ENCODE measurements at regions not wholly inside any gene's neighbourhood (a gene's known extent, or its start where the extent isn't known, plus 50 kb on each side); places are given as distances from the start of the nearest gene placed in this dataset.
"Not testable (repeated sequence)": the region's sequence is repeated elsewhere in the genome, so short reads cannot be mapped to it uniquely, and the experiment has no call there.

DNA sequence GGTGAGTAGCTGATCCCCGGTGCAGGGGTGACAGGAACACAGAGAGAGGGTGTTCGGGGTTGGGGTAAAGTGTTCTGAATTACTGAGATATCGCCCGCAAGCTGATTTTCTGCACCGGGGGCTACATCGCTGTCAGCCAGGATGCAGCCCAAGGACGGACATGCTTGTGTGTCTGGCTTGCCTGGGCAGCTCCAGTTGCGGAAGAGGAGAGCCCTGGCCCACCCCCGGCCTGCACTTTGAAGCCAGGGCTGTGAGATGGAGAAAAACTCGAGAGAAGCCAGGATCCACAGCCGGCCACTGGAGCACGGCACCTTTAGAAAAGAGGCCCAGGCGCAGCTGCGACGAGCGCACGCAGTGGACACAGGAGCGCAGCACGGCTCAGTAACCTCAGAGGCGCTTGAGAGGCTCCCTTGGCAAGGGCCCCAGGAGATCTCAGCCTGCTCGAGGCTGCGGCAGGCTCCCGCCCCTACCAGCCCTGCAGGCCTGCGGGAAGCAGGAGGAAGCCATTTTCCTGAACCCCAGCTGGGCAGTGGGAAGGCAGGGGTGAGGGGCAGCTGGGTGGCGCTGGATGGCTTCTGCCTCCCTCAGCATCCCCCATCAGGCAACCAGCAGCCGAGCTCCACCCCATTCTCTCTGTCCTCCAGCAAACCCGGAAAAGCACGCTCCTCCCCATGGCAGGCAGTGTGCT lies 59.2 kb downstream of the C9orf50 start:
- DNase-seq = no peak

DNA sequence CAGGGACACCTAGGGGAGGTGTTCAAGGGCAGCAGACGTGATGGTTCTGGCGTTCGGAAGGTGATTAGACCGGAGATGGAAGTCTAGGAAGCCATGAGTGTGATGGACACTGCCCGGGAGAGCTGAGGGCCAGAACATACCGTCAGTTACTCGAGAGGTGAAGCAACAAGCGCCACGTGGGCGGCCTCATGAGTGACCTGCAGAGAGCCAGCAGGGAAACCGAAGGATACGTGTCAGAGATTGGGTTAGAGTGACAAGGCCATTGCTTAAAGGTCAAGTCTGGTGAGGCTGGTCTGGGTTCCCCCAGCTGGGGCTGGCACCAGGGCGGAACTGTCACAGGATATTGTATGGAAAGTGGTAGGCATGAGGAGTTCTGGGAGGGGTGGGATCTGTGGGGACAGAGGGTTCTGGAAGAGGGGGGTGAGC lies 60.0 kb downstream of the C9orf50 start:
- DNase-seq = no peak

DNA sequence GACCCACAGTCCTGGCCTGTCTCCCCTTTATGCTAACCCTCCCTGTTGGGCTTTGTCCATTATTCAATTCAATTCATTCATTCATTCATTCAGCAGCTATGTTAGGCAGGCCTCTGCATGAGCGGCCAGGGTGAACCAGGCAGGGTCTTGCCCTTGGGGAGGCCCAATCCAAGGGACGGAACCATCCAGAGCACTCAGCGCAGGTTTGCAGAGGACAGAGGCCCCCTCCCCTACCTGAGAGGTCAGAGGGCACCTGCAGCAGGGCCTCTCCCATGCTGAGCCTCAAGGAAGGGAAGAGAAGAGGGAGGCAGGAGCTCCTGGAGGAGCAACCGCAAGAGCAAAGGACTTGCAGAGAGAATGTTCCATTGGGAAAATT lies 61.4 kb downstream of the C9orf50 start:
- no peak for DNase-seq

DNA sequence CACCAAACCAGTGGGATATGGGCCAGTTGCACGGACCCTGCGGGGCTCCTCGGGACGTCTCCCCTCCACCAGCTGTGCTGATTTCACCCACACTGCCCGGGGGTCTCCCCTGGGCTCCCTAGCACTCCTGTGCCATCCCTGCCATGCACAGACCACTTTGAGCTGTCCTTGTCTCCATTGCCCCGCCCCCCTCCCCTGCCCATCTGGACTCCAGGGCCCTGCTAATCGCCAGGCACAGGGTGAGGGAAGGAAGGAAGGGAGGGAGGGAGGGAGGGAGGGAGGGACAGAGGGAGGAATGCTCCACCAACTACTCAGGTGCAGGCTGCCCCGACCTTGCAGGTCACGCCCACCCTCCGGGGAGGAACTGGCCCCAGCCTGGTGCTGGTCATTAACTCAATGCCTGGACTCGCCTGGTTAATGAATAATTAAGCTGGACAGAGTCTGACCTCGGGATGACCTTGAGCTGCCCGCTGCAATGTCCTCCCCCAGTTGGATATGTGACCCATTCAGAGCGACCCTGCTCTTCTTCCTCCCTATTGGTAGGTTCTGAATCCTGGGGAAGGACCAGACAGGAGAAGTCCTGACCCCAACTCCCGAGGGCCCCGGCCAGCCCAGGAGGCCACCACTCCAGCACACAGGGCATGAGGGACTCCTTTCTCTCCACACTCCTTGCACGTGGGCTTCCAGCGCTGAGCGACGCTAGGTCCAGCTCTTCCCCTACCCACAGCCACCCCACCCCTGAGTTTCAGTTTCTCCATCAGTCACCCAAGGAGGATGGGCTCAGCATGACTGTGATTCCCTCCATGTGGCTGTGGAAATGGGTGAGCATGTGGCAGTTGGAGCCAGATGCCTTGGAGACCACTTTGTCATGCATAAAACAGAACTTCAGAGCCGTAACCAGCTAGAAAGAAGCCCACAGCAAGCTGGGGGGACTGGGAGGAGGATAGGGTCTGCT lies 62.1 kb downstream of the C9orf50 start:
- no peak for DNase-seq

DNA sequence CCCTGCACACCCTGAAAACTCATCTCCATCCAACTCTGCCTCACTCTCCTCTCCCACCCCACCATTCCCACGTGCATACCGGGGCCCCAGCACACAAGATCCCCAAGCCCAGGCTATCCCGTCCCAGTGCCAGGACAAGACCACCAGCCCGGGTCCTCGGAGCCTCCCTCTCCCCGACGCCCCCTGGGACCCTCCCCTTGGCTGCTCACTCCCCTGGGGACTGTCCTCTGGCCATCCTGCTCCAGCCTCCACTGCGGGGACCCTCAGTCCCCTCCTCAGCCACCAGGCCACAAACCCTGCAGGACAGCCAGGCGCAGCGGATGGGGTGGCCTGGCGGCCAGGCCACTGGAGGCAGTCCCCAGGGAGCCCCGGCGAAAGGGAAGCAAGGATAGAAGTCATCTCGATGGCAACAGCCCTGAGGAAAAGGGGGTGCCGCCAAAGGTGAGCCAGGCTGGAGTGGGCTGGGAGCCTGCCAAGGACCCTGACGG lies 62.8 kb downstream of the C9orf50 start:
- DNase-seq = no peak

DNA sequence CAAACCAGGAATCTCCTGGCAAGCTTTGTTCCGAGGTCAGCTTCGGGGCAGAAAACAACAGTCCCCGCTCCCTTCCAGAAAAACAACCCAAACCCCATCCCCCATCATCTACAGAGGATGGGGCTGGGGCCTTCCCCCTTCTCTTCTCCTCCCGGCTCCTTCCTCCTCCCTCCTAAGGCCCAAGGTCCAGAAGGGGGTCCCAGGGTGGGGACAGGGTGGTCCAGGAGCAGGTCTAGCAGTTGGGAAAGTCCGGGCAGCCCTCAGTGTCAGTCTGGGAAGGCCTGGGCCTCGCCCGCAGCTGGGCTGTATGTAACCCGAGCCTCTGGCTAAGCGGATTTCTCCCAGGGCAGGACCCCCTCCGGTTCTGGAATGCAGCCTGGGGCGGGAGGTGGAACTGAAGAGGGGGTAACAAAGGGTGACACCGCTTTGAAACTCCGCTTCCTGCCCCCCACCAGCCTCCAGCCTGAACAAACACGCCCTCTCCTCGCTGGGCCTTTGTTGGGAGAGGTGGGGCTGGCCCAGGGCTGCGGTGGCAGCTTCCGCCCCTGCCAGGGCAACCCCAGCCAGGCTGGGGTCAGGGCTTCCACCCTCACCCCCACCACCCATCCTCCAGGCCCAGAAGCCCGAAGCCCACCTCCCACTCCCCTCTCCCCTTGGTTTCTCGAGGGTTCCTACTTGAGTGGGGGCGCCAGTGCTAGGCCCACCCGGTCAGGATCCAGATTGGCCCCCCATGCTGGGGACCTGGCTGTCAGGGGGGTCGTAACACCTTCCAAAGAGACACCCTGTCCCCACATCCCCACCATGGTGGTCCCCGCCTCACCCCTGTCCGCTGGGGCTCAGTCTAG lies 63.5 kb downstream of the C9orf50 start:
- no peak for DNase-seq

DNA sequence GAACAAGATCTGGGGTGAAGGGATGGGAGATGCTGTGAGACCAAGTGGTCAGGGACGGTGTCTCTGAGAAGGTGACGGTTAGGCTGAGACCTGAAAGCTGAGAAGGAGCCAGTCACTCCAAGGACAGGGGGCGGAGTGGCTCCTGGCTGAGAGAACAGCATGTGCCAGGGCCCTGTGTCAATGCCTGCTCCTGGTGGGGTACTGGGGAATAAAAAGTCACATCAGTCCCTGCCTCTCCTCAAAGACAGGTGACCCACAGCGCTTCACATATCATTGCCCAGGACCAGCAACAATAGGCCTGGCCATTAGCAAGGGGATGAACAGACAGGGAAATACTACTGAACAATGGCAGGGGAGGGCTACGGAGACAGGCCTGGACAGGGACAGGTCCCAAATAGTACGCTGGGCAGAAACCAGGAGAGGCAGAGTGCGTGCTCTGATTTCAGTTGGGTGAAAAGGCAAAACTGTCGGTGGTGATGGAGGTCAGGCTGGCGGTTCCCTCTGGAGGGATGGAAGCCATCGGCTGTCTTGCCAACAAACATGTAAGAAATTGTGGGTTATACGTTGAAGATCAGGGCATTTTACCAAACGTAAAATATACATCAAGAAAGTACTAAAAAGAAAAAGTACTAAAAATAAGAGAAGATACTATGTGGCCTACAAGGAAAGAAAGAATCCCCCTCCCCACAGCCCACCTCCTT lies 64.3 kb downstream of the C9orf50 start:
- DNase-seq = no peak

DNA sequence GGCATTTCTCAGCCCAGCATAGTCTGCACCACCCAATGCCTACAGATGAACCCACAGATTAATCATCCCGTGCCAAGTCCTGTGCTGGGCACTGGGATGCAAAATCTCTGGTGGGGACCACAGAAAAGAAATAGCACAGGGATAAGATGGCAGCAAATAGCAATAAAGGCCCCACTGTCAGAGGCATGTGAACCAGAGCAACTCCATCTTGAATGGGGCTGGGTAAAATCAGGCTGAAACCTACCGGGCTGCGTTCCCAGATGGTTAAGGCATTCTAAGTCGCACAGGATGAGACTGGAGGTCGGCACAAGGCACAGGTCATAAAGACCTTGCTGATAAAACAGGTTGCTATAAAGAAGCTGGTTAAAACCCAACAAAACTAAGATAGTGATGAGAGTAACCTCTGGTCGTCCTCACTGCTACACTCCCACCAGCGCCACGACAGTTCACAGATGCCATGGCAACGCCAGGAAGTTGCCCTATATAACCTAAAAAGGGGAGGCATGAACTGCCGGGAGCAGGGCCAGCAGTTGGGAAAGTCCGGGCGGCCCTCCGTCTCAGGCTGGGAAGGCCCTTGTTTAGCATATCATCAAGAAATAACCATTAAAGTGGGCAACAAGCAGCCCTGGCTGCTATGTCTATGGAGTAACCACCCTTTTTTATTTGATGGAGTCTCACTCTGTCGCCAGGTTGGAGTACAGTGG lies 65.2 kb downstream of the C9orf50 start:
- no peak for DNase-seq

DNA sequence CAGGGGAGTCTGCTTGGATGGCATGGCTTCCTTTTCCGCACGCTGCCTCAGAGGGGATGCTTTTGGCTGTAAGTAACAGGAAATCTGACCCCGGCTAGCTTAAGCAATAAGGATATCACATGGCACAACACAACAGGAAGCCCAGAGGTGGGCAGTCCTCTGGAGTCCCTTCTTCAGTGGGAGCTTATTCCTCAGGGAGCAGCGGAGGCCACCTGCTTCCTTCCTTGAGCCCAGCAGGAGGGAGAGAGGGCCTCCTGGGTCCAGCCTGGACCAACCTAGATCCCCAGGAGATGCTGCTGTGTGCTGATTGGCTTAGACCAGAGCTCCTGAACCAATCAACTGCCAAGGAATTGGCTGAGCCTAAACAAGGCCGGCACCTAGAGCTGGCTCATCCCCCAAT lies 66.3 kb downstream of the C9orf50 start:
- DNase-seq = no peak

DNA sequence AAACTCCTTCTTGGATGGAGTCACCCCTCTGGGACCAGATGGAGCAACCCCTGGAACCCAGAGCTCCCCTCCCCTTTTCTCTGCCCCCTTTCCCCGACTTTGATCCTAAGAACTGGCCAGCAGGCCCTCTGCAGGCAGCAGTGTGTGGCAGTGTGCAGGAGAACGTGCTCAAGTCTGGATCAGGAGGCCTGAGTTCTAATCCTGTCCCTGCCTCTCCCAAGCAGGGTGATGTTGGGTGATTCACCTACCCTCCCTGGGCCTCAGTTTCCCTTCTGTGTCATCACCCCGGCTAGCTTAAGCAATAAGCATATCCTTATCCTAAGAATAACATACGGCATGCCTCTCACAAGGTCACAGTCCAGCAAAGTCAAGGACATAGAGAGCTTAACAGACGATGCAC lies 67.6 kb downstream of the C9orf50 start:
- DNase-seq = no peak

DNA sequence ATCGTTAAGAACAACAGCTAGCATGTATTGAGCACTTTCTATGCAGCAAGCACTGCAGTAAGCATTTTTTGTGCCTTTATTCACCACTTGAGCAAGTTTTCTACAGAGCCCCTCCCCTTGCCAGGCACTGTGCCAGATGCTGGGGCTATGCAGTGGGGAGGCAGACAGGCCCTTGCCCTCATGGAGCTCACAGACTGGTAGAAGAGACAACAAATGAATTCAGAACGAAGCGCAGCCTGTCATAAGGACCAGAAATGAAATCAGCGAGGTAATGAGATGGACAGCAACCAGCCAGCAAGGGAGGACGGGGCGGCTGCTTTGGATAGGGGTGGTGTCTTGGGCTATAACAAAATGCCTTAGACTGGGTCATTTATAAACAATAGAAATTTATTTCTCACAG lies 68.8 kb downstream of the C9orf50 start:
- no peak for DNase-seq

DNA sequence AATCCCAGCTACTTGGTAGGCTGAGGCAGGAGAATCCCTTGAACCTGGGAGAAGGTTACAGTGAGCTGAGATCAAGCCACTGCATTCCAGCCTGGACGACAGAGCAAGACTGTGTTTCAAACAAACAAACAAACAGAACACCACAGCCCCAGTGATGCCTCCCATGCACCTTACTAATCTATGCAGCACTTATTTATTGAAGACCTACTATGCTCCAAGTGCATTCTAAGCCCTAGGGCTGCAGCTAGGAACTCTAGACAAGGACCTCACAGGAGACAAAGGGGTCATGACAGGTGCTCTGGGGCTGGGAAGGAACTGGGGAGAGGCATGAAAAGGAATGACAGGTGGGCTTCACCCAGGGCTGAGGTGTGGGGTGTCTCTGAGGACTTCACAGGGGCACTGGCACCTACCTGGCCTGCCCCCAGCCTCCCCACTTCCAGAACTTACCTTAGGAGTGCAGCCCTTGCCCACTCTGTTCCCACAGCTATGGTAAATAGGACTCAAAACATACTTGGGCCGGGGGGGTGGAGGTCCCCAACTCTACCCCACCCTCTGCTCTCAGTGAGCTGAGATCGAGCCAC lies 69.4 kb downstream of the C9orf50 start:
- DNase-seq = no peak

DNA sequence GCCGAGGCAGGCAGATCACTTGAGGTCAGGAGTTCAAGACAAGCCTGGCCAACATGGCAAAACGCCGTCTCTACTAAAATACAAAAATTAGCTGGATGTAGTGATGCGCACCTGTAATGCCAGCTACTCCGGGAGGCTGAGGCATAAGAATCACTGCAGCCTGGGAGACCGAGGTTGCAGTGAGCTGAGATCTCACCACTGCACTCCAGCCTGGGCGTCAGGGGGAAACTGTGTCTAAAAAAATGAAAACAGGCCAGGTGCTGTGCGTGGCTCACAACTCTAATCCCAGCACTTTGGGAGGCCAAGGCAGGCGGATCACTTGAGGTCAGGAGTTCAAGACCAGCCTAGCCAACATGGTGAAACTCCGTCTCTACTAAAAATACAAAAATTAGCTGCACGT lies 69.9 kb downstream of the C9orf50 start:
- not testable (repeated sequence) for DNase-seq

DNA sequence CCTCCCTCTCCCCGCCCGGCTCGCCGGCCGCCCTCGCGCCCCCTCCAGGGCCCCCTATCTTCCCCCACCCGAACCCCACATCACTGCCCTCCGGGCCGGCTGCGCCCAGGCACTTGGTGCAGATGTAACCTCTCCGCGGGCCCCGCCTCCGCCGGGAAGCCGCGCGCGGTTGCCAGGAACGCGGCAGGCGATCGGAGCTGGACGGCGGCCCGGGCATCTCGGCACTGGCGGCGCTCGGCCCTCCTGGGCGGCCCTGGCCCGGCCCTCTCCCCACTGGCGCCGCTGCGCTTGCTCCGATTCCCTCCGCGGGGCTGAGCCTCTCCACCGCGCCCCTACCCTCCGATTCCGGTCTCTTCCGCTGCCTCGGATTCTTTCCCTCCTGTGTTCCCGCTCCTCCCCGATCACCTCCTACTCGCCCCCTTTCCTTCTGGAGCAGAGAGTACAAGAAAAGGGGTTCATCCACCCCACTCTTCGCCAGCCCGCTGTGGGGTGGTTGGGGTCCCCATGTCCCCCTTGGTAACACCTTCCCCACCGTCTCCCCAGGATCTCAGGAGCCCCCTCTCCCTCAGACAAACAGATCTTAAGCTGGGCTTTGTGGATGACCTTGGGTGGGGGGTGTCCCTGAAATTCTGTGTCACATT lies 70.6 kb downstream of the C9orf50 start:
- DNase-seq = no peak

DNA sequence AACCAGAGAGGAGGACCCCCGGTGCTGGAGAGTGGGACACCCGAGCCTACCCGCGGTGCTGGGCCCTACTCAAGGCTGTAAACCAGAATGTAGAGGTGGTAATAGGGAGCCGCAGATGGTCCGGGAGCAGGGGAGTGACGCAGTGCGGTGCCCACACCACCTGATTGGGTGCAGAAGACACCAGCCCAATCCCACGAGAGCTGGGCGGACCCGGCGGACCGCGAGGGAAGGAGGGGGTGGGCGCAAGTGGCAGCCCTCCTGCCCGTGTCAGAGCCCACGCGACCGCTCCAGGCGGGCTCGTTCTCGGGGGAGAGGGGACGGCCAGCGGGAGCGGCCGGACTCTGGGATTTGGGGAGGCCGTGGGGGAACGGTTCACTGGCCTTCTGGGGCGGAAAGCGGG lies 71.2 kb downstream of the C9orf50 start:
- DNase-seq = no peak

DNA sequence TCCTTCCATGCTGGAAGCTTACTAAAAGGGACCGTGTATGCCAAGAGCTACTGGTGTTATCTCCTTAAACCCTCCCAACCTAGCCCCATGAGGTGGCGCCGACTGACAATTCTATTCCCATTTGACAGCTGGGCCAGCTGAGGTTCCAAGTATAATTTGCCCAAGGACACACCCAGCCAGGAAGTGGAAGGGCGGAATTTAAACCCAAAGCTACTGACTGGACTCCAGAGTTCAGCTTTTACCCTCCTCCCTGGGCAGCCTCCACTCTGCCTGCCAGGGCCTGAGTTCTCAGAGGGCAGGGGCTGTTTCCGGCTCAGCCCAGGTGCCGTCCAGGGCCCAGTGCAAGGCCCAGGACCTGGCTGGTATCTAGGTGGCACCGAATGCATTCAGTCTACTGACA lies 71.8 kb downstream of the C9orf50 start:
- no peak for DNase-seq

DNA sequence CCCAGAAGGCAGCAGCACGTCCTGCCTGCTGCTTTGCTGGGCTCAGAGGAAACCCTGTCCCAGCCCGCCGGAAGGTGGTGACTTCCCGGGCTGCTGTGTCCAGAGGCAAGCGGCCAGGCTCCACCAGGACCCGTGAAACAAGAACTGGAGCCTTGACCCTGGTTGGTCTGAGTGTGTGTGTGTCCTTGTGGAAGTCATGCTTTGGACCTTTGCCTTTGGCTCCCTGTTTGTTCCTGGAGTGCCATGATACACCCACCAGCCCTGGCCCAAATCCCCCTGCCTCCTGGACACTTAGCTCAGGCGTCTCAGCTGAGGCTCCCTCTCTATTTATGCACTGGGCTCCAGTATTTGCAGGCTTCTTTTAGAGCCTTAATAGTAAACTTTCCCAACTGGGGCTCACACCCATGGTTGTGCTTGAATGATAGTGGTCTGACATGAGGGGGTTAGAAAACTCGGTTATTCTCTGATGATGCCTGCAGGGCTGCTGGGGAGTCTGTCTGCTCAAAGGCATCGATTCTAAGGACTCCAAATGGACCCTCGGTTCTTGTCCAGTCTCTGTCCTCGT lies 72.2 kb downstream of the C9orf50 start:
- DNase-seq = no peak

DNA sequence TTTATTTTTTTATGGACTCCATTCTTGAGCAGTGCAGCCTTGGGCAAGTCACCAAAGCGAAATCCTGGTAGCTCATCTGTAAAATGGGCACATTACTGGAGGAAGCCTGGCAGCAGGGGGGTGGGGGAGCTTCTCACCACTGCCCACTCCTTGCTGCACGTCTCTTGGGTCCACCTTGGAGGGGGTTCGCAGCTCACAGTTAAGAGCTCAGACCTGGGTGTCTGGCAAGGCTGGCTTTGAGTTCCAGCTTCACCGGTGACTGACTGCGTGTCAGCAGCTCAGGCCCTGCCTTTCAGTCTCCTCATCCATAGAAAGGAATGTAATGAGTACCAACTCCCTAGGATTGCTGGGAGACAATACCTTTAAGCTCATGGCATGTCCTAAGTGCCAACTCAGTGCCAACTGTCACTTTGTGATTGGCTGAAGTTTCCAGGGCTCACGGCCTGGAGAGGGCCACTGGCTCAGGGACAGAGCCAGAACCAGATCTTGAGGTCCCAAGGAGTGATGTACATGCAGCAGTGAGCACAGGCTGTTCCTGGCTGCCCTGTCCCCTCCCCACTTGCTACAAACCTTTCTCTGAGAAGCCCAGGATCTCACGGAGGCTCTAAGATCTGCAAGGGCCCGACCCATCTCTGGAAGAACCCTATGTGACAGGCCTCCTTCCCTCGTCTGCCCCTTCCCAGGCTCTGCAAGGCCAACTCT lies 72.9 kb downstream of the C9orf50 start:
- no peak for DNase-seq

DNA sequence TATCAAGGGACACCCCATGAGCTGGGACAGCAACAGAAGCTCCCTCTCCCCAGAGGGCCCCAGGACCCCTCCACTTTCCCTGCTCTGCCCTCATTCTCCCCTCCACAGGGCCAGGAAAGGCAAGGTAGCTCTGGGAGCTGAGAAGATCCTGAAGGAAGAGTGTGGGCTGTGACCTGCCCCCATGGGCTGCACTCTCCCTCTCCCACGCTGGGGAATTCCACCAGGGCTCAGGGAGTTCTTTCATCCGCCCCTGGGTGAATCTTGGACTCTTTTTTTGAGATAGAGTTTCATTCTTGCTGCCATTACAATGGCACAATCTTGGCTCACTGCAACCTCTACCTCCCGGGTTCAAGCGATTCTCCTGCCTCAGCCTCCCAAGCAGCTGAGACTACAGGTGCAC lies 73.8 kb downstream of the C9orf50 start:
- DNase-seq = no peak

DNA sequence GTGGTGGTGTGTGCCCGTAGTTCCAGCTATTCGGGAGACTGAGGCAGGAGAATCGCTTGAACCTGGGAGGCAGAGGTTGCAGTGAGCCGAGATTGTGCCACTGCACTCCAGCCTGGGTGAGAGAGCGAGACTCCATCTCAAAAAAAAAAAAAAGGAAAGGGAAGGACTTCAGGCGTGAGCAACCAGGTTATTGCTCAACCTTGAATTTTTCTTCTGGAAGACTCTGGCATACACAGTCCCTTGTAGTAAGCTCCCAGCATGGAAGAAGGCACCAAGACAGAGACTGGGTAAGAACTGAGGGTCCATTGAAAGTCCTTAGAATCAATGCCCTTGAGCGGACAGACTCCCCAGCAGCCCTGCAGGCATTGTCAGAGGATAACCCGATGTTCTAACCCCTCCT lies 75.0 kb downstream of the C9orf50 start:
- DNase-seq = not testable (repeated sequence)

Measured in GOT3 (cell line).